Ovary (tissue), 3 donors: ENCODE measurements at regions not wholly inside any gene's neighbourhood (a gene's known extent, or its start where the extent isn't known, plus 50 kb on each side); places are given as distances from the start of the nearest gene placed in this dataset.

ENCODE experiments used
- CTCF ChIP-seq, 3 donors: fragments of 450-650 bp in 2 of 3; fragments of 200-600 bp in 1 of 3; IDR thresholded peaks; one replicate each; pipeline versions ENCODE4 v1.5.1 to v1.8.0; 2016 to 2022; ENCODE audit warnings: antibody characterized with exemption in 3 of 3, mild to moderate bottlenecking in 1 of 3
- EP300 ChIP-seq: sonication (generic); formaldehyde crosslinking; IDR thresholded peaks from one replicate; pipeline ENCODE4 v1.6.1; 2017; ENCODE audit warnings: antibody characterized with exemption
- POLR2A ChIP-seq: fragments of 450-650 bp; IDR thresholded peaks from one replicate; pipeline ENCODE4 v1.6.1; 2017; ENCODE audit warnings: antibody characterized with exemption, mild to moderate bottlenecking, moderate library complexity
- donor health status: DM: no; HTN: no; CAD: no.

- TF ChIP-seq POLR2A (no peak), CTCF (IDR thresholded peaks at IDR 0.05) (no peak), EP300 (no peak)
Observed at GRCh38 chr12:24366514-24366913, 417.0 kb upstream of the SOX5 start.
